ENCODE measurements at regions not wholly inside any gene's neighbourhood (a gene's known extent, or its start where the extent isn't known, plus 50 kb on each side); places are given as distances from the start of the nearest gene placed in this dataset.
"Not testable (repeated sequence)": the region's sequence is repeated elsewhere in the genome, so short reads cannot be mapped to it uniquely, and the experiment has no call there.

- no peak for DNase-seq (ENCODE audit: low spot score)
These were observed 572.0 kb upstream of the NR2F2 start for GRCh38 chr15:95758451-95758850.

GRCh38 chr15:95758851-95759250 is 571.6 kb upstream of the NR2F2 start:
- DNase-seq (ENCODE audit: low spot score): no peak

GRCh38 chr15:95760508-95760907 is 570.0 kb upstream of the NR2F2 start:
- no peak for DNase-seq (ENCODE audit: low spot score)

- DNase-seq (ENCODE audit: low spot score): no peak
These were observed 568.9 kb upstream of the NR2F2 start for GRCh38 chr15:95761501-95762165.

- no peak for DNase-seq (ENCODE audit: low spot score)
These were observed 567.1 kb upstream of the NR2F2 start for GRCh38 chr15:95763426-95763825.

GRCh38 chr15:95765161-95765560 is 565.3 kb upstream of the NR2F2 start:
- no peak for DNase-seq (ENCODE audit: low spot score)

- DNase-seq (ENCODE audit: low spot score): peak; percentile 11
These were observed 560.3 kb upstream of the NR2F2 start for GRCh38 chr15:95770196-95770595.

- no peak for DNase-seq (ENCODE audit: low spot score)
These were observed 557.5 kb upstream of the NR2F2 start for GRCh38 chr15:95772982-95773381.

- DNase-seq (ENCODE audit: low spot score): no peak
These were observed 546.0 kb upstream of the NR2F2 start for GRCh38 chr15:95784508-95784907.

GRCh38 chr15:95785276-95785675 is 545.2 kb upstream of the NR2F2 start:
- DNase-seq (ENCODE audit: low spot score): not testable (repeated sequence)

GRCh38 chr15:95793231-95793630 is 537.3 kb upstream of the NR2F2 start:
- DNase-seq (ENCODE audit: low spot score): no peak

- DNase-seq (ENCODE audit: low spot score): no peak
These were observed 535.1 kb upstream of the NR2F2 start for GRCh38 chr15:95795386-95795785.

GRCh38 chr15:95799286-95800200 is 531.0 kb upstream of the NR2F2 start:
- DNase-seq (ENCODE audit: low spot score): peak; percentile 41

- no peak for DNase-seq (ENCODE audit: low spot score)
These were observed 526.0 kb upstream of the NR2F2 start for GRCh38 chr15:95804484-95804883.

GRCh38 chr15:95812491-95812890 is 518.0 kb upstream of the NR2F2 start:
- DNase-seq (ENCODE audit: low spot score): no peak

- DNase-seq (ENCODE audit: low spot score): no peak
These were observed 515.6 kb upstream of the NR2F2 start for GRCh38 chr15:95814908-95815307.

- no peak for DNase-seq (ENCODE audit: low spot score)
These were observed 513.9 kb upstream of the NR2F2 start for GRCh38 chr15:95816591-95816990.

GRCh38 chr15:95822961-95823360 is 507.5 kb upstream of the NR2F2 start:
- no peak for DNase-seq (ENCODE audit: low spot score)

- DNase-seq (ENCODE audit: low spot score): no peak
These were observed 505.3 kb upstream of the NR2F2 start for GRCh38 chr15:95825208-95825607.

- no peak for DNase-seq (ENCODE audit: low spot score)
These were observed 504.7 kb upstream of the NR2F2 start for GRCh38 chr15:95825671-95826411.

GRCh38 chr15:95826412-95827195 is 503.9 kb upstream of the NR2F2 start:
- no peak for DNase-seq (ENCODE audit: low spot score)

GRCh38 chr15:95829062-95829461 is 501.4 kb upstream of the NR2F2 start:
- no peak for DNase-seq (ENCODE audit: low spot score)
